ENCODE measurements at regions not wholly inside any gene's neighbourhood (a gene's known extent, or its start where the extent isn't known, plus 50 kb on each side); places are given as distances from the start of the nearest gene placed in this dataset.

DNA sequence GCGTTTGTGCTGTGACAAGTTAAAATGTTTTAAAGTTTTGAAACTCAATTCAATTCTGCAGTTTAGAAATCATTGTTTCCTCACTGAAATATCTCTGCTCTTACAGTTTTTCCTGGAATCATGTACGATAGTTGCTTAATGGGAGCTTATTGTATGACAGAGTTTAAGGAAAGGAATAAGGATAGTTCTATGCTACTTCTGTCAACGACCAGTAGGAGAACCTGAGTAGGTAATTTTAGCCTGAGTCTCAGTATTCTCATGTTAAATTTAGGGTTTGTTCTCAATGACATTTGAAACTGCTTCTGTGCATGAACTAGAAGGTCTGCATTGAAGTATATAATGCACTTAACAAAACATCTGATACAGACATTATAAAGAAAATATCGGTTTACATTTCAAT, 361.1 kb downstream of the CPS1 start:
- no peak overlapping the region for H3K4me2 ChIP-seq (ENCODE audit: insufficient read depth in 1 of 2, low read depth in 2 of 2, low read length in 2 of 2)
- H2AK5ac ChIP-seq (ENCODE audit: low read depth, low read length), result no peak overlapping the region

More for the DNA sequence above, 361.1 kb downstream of the CPS1 start:
- no peak overlapping the region for H2BK120ac ChIP-seq (replicated peaks; ENCODE audit: low read depth, low read length)
- no peak overlapping the region for H3K18ac ChIP-seq (ENCODE audit: extremely low read depth, low read length)
- no peaks in the 10 kb centered on the region for H3K27me3 ChIP-seq (replicated peaks in 1 of 4; ENCODE audit: control insufficient read depth in 3 of 4, extremely low read depth in 1 of 4, insufficient read depth in 3 of 4, low read length in 3 of 4)
- H3K56ac ChIP-seq (replicated peaks; ENCODE audit: insufficient read length, low read depth, low read length), result no peak overlapping the region
- H3K14ac ChIP-seq (ENCODE audit: insufficient read length), result no peak overlapping the region
- FAIRE-seq (no peak), DNase-seq (ENCODE audit: low read depth in 1 of 2, low spot score in 2 of 2) (no peak)
- H4K5ac ChIP-seq (ENCODE audit: insufficient read length, low read depth, low read length), result no peak overlapping the region
- no peak overlapping the region for H2AFZ ChIP-seq (ENCODE audit: low read length)
- H3K9me3 ChIP-seq (ENCODE audit: insufficient read depth in 2 of 2, low read depth in 1 of 2, low read length in 1 of 2), result no peaks in the 10 kb centered on the region
- no peak overlapping the region for H2BK5ac ChIP-seq (ENCODE audit: low read depth, low read length)
- no peak overlapping the region for H3K4ac ChIP-seq (replicated peaks; ENCODE audit: insufficient read length, low read depth, low read length)
- no peak overlapping the region for H3K9ac ChIP-seq (replicated peaks in 1 of 4; ENCODE audit: extremely low read depth in 1 of 4, low read depth in 3 of 4, low read length in 3 of 4)
- H4K20me1 ChIP-seq (replicated peaks in 1 of 2; ENCODE audit: control insufficient read depth in 1 of 2, insufficient read depth in 2 of 2, low read length in 2 of 2), result no peaks in the 10 kb centered on the region
- TF ChIP-seq SIN3A (conservative IDR thresholded peaks at IDR 0.05 in 1 of 2, IDR thresholded peaks at IDR 0.05 in 1 of 2; ENCODE audit: low read depth in 1 of 2, low read length in 2 of 2), result no peak
- TF ChIP-seq, protein P1, sequence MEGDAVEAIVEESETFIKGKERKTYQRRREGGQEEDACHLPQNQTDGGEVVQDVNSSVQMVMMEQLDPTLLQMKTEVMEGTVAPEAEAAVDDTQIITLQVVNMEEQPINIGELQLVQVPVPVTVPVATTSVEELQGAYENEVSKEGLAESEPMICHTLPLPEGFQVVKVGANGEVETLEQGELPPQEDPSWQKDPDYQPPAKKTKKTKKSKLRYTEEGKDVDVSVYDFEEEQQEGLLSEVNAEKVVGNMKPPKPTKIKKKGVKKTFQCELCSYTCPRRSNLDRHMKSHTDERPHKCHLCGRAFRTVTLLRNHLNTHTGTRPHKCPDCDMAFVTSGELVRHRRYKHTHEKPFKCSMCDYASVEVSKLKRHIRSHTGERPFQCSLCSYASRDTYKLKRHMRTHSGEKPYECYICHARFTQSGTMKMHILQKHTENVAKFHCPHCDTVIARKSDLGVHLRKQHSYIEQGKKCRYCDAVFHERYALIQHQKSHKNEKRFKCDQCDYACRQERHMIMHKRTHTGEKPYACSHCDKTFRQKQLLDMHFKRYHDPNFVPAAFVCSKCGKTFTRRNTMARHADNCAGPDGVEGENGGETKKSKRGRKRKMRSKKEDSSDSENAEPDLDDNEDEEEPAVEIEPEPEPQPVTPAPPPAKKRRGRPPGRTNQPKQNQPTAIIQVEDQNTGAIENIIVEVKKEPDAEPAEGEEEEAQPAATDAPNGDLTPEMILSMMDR (IDR thresholded peaks at IDR 0.05; ENCODE audit: control extremely low read depth in 1 of 3, insufficient read depth in 1 of 3, low read depth in 1 of 3, low read length in 3 of 3), result peak in 1 of 3 experiments; percentile 17; a peak in 1 of 4 replicates
- H3K4me3 ChIP-seq (ENCODE audit: extremely low read depth in 1 of 4, insufficient read depth in 2 of 4, low read depth in 3 of 4, low read length in 4 of 4), result no peak overlapping the region
- no peak overlapping the region for H2BK15ac ChIP-seq (ENCODE audit: low read length)
- 59% methylated on average over 4 of the region's 4 CpGs; no CpG with 5 or more reads in 1 of the 2 experiments for WGBS, 2 experiments (ENCODE audit: extremely low coverage in 1 of 2, insufficient coverage in 1 of 2, insufficient read length in 1 of 2, insufficient replicate concordance in 2 of 2, low coverage in 1 of 2, low lambda C conversion rate in 2 of 2, missing lambda C conversion rate in 1 of 2)
- H3K36me3 ChIP-seq (ENCODE audit: control insufficient read depth in 2 of 4, insufficient read depth in 4 of 4, low read length in 3 of 4), result no peaks in the 10 kb centered on the region
- H3K79me1 ChIP-seq (ENCODE audit: low read depth, low read length), result no peaks in the 10 kb centered on the region
- no peak overlapping the region for H4K8ac ChIP-seq (ENCODE audit: extremely low read depth, insufficient read depth, low read length)
- H2BK12ac ChIP-seq (ENCODE audit: low read depth, low read length), result no peak overlapping the region
- H2BK20ac ChIP-seq (ENCODE audit: low read length), result no peak overlapping the region
- POLR2A ChIA-PET (ENCODE audit: partially characterized antibody), result no interaction called here
- no peak overlapping the region for H3K23ac ChIP-seq (ENCODE audit: insufficient read length)
- no peak overlapping the region for H4K91ac ChIP-seq (replicated peaks; ENCODE audit: insufficient read length, low read length)
- H3K79me2 ChIP-seq (ENCODE audit: control insufficient read depth in 1 of 2, insufficient read depth in 2 of 2, low read length in 2 of 2), result no peaks in the 10 kb centered on the region
- CTCF ChIA-PET (ENCODE audit: partially characterized antibody), result interaction anchor here (0.7 to 1.3 kb wide), 4 partner anchors 14 to 834 kb away, joined by 3 read pairs; no protein-coding TSS in a partner anchor
- no peak overlapping the region for H3K27ac ChIP-seq (ENCODE audit: low read depth, low read length)
- no peaks in the 10 kb centered on the region; the same call in 1 of the 2 replicates for H3K23me2 ChIP-seq (ENCODE audit: low read depth, low read length)
- no peaks in the 10 kb centered on the region for H3K4me1 ChIP-seq (replicated peaks in 1 of 4; ENCODE audit: control insufficient read depth in 3 of 4, insufficient read depth in 4 of 4, low read length in 3 of 4)
